ENCODE measurements at regions not wholly inside any gene's neighbourhood (a gene's known extent, or its start where the extent isn't known, plus 50 kb on each side); places are given as distances from the start of the nearest gene placed in this dataset.

DNA sequence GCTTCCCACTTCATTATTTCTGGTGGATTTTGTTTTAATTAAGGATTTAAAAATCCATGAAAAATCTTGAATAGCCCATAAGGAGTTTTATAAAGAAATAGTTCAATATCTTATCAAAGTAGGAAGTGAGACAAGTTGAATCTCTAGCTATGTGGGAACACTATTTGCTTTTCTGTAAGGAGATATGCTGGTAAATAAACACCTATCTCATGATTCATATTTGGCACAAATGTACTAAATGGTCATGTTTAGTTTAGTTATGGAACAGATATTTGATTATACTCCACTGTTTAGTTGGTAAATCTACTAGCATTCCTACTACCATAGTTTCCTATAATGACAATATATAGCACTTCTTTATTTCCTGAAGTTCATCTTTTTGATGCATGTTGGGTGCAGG, 239.9 kb upstream of the CEP162 start:
- no peak overlapping the region for H4K91ac ChIP-seq (ENCODE audit: low read length)
- no peak overlapping the region for H3K4ac ChIP-seq (ENCODE audit: low read depth in 1 of 2, low read length in 2 of 2)
- H3K27me3 ChIP-seq (ENCODE audit: control insufficient read depth in 1 of 2, insufficient read depth in 1 of 2, low read length in 2 of 2): no peaks in the 10 kb centered on the region
- no peak overlapping the region for H2BK15ac ChIP-seq (ENCODE audit: low read depth, poor library complexity, severe bottlenecking)
- no peak overlapping the region for H2BK120ac ChIP-seq (ENCODE audit: low read depth, low read length)
- no peak overlapping the region for H2AK5ac ChIP-seq (ENCODE audit: low read length, severe bottlenecking)
- H2BK5ac ChIP-seq (ENCODE audit: low read depth, low read length, poor library complexity, severe bottlenecking): no peak overlapping the region
- H3K9me3 ChIP-seq (ENCODE audit: control insufficient read depth, low read length): peaks cover 4% of the 10 kb centered on the region
- H3K36me3 ChIP-seq (ENCODE audit: control insufficient read depth in 1 of 2, insufficient read depth in 2 of 2, low read depth in 1 of 2, low read length in 2 of 2): no peaks in the 10 kb centered on the region
- no peak overlapping the region for H3K4me3 ChIP-seq (ENCODE audit: insufficient read depth in 1 of 2, low read depth in 1 of 2, low read length in 2 of 2)
- no peak overlapping the region for H4K8ac ChIP-seq (ENCODE audit: low read length)
- no peak overlapping the region for H3K9ac ChIP-seq (ENCODE audit: low read length)
- peaks cover 3% of the 10 kb centered on the region for H3K4me1 ChIP-seq (ENCODE audit: control insufficient read depth, insufficient read depth, low read depth, low read length)
- H3K18ac ChIP-seq (ENCODE audit: low read depth in 1 of 2, low read length in 2 of 2): no peak overlapping the region
- no peaks in the 10 kb centered on the region for H3K79me1 ChIP-seq (replicated peaks; ENCODE audit: low read length, poor library complexity, severe bottlenecking)
- no peak for DNase-seq
- H3K14ac ChIP-seq (ENCODE audit: low read length in 2 of 2): no peak overlapping the region
- no peak overlapping the region for H2AFZ ChIP-seq (ENCODE audit: low read depth, low read length)
- H2BK12ac ChIP-seq (ENCODE audit: low read length in 2 of 2): no peak overlapping the region
- H3K23ac ChIP-seq (ENCODE audit: low read length in 2 of 2): no peak overlapping the region
- no peak overlapping the region for H3K27ac ChIP-seq (ENCODE audit: low read length, poor library complexity, severe bottlenecking)
- no peak overlapping the region for H3K4me2 ChIP-seq (ENCODE audit: low read length, poor library complexity, severe bottlenecking)

DNA sequence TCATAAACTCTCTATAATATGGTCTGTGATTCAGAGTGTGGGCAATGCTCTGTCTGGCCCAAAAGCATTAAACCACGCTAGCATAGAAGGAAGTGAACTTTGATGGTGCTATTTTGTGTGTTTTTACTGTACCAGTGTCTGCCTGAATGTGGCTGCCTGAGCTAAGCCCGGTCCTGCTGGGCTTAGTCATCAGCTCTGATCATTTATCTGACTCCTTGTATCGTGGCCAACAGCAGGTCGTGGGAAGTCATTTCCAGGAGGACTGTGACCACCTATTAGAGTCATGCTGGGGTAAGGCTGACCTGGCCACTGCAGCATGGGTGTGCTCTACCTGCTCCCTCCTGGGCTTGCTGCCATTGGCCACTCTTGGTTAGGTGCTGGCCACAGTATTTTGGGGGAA, 239.1 kb upstream of the CEP162 start:
- Histone ChIP-seq H3K27ac (ENCODE audit: low read length, poor library complexity, severe bottlenecking) (peak overlapping the region; percentile 65), H2AK5ac (ENCODE audit: low read length, severe bottlenecking) (no peak overlapping the region), H4K8ac (ENCODE audit: low read length) (no peak overlapping the region), H3K9me3 (ENCODE audit: control insufficient read depth, low read length) (peaks cover 4% of the 10 kb centered on the region), H3K4me2 (ENCODE audit: low read length, poor library complexity, severe bottlenecking) (no peak overlapping the region), H3K9ac (ENCODE audit: low read length) (no peak overlapping the region), H3K79me1 (replicated peaks; ENCODE audit: low read length, poor library complexity, severe bottlenecking) (no peaks in the 10 kb centered on the region), H4K91ac (ENCODE audit: low read length) (no peak overlapping the region), H2AFZ (ENCODE audit: low read depth, low read length) (no peak overlapping the region), H2BK5ac (ENCODE audit: low read depth, low read length, poor library complexity, severe bottlenecking) (no peak overlapping the region), H2BK15ac (ENCODE audit: low read depth, poor library complexity, severe bottlenecking) (no peak overlapping the region), H3K4me1 (ENCODE audit: control insufficient read depth, insufficient read depth, low read depth, low read length) (peaks cover 3% of the 10 kb centered on the region), H2BK120ac (ENCODE audit: low read depth, low read length) (no peak overlapping the region), H3K23ac (ENCODE audit: low read length in 2 of 2) (no peak overlapping the region), H3K14ac (ENCODE audit: low read length in 2 of 2) (no peak overlapping the region), H3K4me3 (ENCODE audit: insufficient read depth in 1 of 2, low read depth in 1 of 2, low read length in 2 of 2) (no peak overlapping the region), H2BK12ac (ENCODE audit: low read length in 2 of 2) (no peak overlapping the region), H3K27me3 (ENCODE audit: control insufficient read depth in 1 of 2, insufficient read depth in 1 of 2, low read length in 2 of 2) (no peaks in the 10 kb centered on the region), H3K18ac (ENCODE audit: low read depth in 1 of 2, low read length in 2 of 2) (no peak overlapping the region), H3K4ac (ENCODE audit: low read depth in 1 of 2, low read length in 2 of 2) (no peak overlapping the region), H3K36me3 (ENCODE audit: control insufficient read depth in 1 of 2, insufficient read depth in 2 of 2, low read depth in 1 of 2, low read length in 2 of 2) (no peaks in the 10 kb centered on the region)
- DNase-seq: peak; percentile 47
- WGBS: 7% methylated on average over 4 of the region's 4 CpGs

DNA sequence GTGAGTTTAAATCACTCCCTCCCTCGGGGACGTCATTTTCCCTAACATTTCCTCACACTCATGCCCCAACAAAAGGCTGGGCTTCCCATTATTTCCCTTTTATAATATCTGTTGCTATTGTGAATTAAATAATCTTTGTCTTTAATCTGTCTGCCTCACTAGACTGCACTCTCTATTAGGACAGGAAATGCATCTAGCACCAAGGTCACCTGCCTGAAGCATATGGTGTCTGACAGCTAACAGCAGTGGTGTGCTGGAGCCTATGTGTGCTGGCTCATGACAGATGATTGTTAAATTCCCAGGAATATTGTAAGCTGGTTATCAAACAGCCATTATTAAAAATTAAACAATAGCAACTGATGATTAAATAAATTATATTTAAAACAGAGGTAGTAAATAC, 237.0 kb upstream of the CEP162 start:
- H2BK15ac ChIP-seq (ENCODE audit: low read depth, poor library complexity, severe bottlenecking): no peak overlapping the region
- peaks cover 3% of the 10 kb centered on the region for H3K4me1 ChIP-seq (ENCODE audit: control insufficient read depth, insufficient read depth, low read depth, low read length)
- H3K4ac ChIP-seq (ENCODE audit: low read depth in 1 of 2, low read length in 2 of 2): no peak overlapping the region
- H2AFZ ChIP-seq (ENCODE audit: low read depth, low read length): no peak overlapping the region
- no peaks in the 10 kb centered on the region for H3K27me3 ChIP-seq (ENCODE audit: control insufficient read depth in 1 of 2, insufficient read depth in 1 of 2, low read length in 2 of 2)
- H3K36me3 ChIP-seq (ENCODE audit: control insufficient read depth in 1 of 2, insufficient read depth in 2 of 2, low read depth in 1 of 2, low read length in 2 of 2): no peaks in the 10 kb centered on the region
- no peak overlapping the region for H3K18ac ChIP-seq (ENCODE audit: low read depth in 1 of 2, low read length in 2 of 2)
- no peaks in the 10 kb centered on the region for H3K79me1 ChIP-seq (replicated peaks; ENCODE audit: low read length, poor library complexity, severe bottlenecking)
- H3K23ac ChIP-seq (ENCODE audit: low read length in 2 of 2): no peak overlapping the region
- no peak overlapping the region for H3K9ac ChIP-seq (ENCODE audit: low read length)
- H2BK120ac ChIP-seq (ENCODE audit: low read depth, low read length): no peak overlapping the region
- no peak for DNase-seq
- H4K91ac ChIP-seq (ENCODE audit: low read length): no peak overlapping the region
- no peak overlapping the region for H2BK5ac ChIP-seq (ENCODE audit: low read depth, low read length, poor library complexity, severe bottlenecking)
- no peak overlapping the region for H4K8ac ChIP-seq (ENCODE audit: low read length)
- H3K14ac ChIP-seq (ENCODE audit: low read length in 2 of 2): no peak overlapping the region
- no peak overlapping the region for H3K27ac ChIP-seq (ENCODE audit: low read length, poor library complexity, severe bottlenecking)
- H3K4me3 ChIP-seq (ENCODE audit: insufficient read depth in 1 of 2, low read depth in 1 of 2, low read length in 2 of 2): no peak overlapping the region
- no peak overlapping the region for H3K4me2 ChIP-seq (ENCODE audit: low read length, poor library complexity, severe bottlenecking)
- H2BK12ac ChIP-seq (ENCODE audit: low read length in 2 of 2): no peak overlapping the region
- no CpG with 5 or more reads among the region's 2 CpGs for WGBS
- no peak overlapping the region for H2AK5ac ChIP-seq (ENCODE audit: low read length, severe bottlenecking)
- H3K9me3 ChIP-seq (ENCODE audit: control insufficient read depth, low read length): peaks cover 4% of the 10 kb centered on the region

DNA sequence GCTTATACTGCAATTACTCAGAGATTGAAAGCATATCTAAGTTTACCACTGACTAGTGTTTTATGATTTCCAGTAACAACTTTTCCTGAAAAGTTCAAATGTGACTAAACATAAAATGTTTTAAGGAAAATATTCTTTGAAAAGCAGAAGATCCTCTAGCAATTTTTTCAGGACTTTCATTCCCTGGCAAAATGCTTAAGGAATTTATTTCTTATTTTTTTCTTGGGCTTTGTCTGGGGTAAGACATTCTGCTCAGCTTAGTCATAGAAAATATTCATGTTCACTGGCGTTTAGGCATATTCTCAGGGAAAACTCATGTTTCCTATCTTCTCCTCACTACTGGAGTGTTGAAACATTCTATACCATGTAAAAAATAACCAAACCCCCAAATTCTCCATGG, 235.3 kb upstream of the CEP162 start:
- no peaks in the 10 kb centered on the region for H3K36me3 ChIP-seq (ENCODE audit: control insufficient read depth in 1 of 2, insufficient read depth in 2 of 2, low read depth in 1 of 2, low read length in 2 of 2)
- DNase-seq: peak; percentile 29
- no peak overlapping the region for H3K4ac ChIP-seq (ENCODE audit: low read depth in 1 of 2, low read length in 2 of 2)
- peaks cover 4% of the 10 kb centered on the region for H3K9me3 ChIP-seq (ENCODE audit: control insufficient read depth, low read length)
- no peak overlapping the region for H3K4me3 ChIP-seq (ENCODE audit: insufficient read depth in 1 of 2, low read depth in 1 of 2, low read length in 2 of 2)
- no peak overlapping the region for H3K14ac ChIP-seq (ENCODE audit: low read length in 2 of 2)
- no peak overlapping the region for H2AK5ac ChIP-seq (ENCODE audit: low read length, severe bottlenecking)
- H3K9ac ChIP-seq (ENCODE audit: low read length): no peak overlapping the region
- no peaks in the 10 kb centered on the region for H3K79me1 ChIP-seq (replicated peaks; ENCODE audit: low read length, poor library complexity, severe bottlenecking)
- no peak overlapping the region for H2AFZ ChIP-seq (ENCODE audit: low read depth, low read length)
- no peak overlapping the region for H2BK5ac ChIP-seq (ENCODE audit: low read depth, low read length, poor library complexity, severe bottlenecking)
- H4K8ac ChIP-seq (ENCODE audit: low read length): no peak overlapping the region
- no peak overlapping the region for H3K4me2 ChIP-seq (ENCODE audit: low read length, poor library complexity, severe bottlenecking)
- peaks cover 3% of the 10 kb centered on the region for H3K4me1 ChIP-seq (ENCODE audit: control insufficient read depth, insufficient read depth, low read depth, low read length)
- peak overlapping the region; percentile 28 for H3K27ac ChIP-seq (ENCODE audit: low read length, poor library complexity, severe bottlenecking)
- no peak overlapping the region for H4K91ac ChIP-seq (ENCODE audit: low read length)
- no peak overlapping the region for H3K23ac ChIP-seq (ENCODE audit: low read length in 2 of 2)
- no peak overlapping the region for H2BK12ac ChIP-seq (ENCODE audit: low read length in 2 of 2)
- H2BK15ac ChIP-seq (ENCODE audit: low read depth, poor library complexity, severe bottlenecking): no peak overlapping the region
- no peak overlapping the region for H2BK120ac ChIP-seq (ENCODE audit: low read depth, low read length)
- 7% methylated on average over 1 of the region's 1 CpG for WGBS
- no peaks in the 10 kb centered on the region for H3K27me3 ChIP-seq (ENCODE audit: control insufficient read depth in 1 of 2, insufficient read depth in 1 of 2, low read length in 2 of 2)
- H3K18ac ChIP-seq (ENCODE audit: low read depth in 1 of 2, low read length in 2 of 2): no peak overlapping the region
